ENCODE measurements at regions not wholly inside any gene's neighbourhood (a gene's known extent, or its start where the extent isn't known, plus 50 kb on each side); places are given as distances from the start of the nearest gene placed in this dataset.

DNA sequence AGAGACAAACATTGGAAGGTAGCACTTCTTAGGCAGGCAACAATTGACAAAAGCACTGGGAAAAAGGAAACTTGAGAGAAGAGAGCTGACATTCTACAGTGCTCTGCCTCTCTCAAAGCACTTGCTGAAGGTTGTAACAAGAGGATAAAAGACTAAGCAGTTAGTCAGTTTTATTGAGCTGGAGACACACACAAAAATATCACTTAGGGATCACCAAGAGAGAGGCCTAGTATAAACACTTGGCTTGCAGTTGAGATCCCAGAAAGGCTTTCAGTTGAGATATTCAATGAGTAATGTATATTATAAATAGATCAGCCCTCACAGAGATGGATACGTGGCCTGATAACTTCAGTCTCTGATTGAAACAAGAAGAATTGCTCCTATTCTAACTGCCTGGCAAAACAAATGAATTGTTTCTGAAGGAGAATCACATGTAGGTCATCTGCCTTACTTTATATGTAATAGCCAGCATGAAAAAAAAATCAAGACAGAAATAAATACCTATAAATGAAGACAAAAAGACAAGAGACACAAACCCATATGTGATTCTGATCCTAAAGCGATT, 747.2 kb upstream of the MAN1A1 start:
- Mint-ChIP-seq H3K9me3 (no peaks in the 10 kb centered on the region), H3K36me3 (ENCODE audit: low read depth) (no peaks in the 10 kb centered on the region), H3K4me1 (no peaks in the 10 kb centered on the region), H3K27ac (no peak overlapping the region), H3K27me3 (ENCODE audit: insufficient read depth) (no peaks in the 10 kb centered on the region), H3K4me3 (no peak overlapping the region)
- 94 to 100% methylated on average over 1 of the region's 2 CpGs for WGBS, 2 experiments (ENCODE audit: insufficient coverage in 1 of 2, insufficient read length in 1 of 2)
- TF ChIP-seq, protein P1, sequence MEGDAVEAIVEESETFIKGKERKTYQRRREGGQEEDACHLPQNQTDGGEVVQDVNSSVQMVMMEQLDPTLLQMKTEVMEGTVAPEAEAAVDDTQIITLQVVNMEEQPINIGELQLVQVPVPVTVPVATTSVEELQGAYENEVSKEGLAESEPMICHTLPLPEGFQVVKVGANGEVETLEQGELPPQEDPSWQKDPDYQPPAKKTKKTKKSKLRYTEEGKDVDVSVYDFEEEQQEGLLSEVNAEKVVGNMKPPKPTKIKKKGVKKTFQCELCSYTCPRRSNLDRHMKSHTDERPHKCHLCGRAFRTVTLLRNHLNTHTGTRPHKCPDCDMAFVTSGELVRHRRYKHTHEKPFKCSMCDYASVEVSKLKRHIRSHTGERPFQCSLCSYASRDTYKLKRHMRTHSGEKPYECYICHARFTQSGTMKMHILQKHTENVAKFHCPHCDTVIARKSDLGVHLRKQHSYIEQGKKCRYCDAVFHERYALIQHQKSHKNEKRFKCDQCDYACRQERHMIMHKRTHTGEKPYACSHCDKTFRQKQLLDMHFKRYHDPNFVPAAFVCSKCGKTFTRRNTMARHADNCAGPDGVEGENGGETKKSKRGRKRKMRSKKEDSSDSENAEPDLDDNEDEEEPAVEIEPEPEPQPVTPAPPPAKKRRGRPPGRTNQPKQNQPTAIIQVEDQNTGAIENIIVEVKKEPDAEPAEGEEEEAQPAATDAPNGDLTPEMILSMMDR (conservative IDR thresholded peaks at IDR 0.05) = no peak
- H3K27ac ChIP-seq (ENCODE audit: low read depth, low read length) = no peak overlapping the region
- DNase-seq = no peak
- H3K27me3 ChIP-seq (ENCODE audit: control insufficient read depth, insufficient read depth, low read length, poor library complexity, severe bottlenecking) = no peaks in the 10 kb centered on the region
- no peak overlapping the region for H3K9ac ChIP-seq (ENCODE audit: extremely low read depth, low read length, poor library complexity, severe bottlenecking)
- no peaks in the 10 kb centered on the region for H3K4me1 ChIP-seq (ENCODE audit: control insufficient read depth, insufficient read depth, low read length)
- no peak overlapping the region for H3K4me3 ChIP-seq (ENCODE audit: low read length)
- H3K9me3 ChIP-seq (ENCODE audit: control insufficient read depth, low read length) = no peaks in the 10 kb centered on the region
- H3K36me3 ChIP-seq (ENCODE audit: control insufficient read depth, insufficient read depth, low read length) = no peaks in the 10 kb centered on the region

DNA sequence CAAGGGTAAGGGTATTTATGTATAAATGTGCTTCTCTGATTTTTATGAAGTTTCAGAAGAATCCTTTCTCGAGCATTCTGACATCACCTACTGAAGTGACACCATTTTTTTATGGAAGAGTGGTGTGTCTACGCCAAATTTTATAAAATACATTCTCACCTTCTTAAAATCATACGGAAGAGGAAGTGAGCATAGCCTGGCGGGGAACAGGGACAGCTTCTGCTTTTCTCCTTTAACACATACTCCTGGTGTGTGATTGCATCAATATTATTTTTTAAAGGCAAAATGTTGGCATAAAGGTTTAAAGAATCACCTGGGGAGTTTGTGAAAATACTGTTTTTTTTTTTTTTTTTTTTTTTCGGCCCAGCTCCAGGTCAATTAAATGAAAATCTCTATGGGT, 733.6 kb upstream of the MAN1A1 start:
- Mint-ChIP-seq H3K27ac (no peak overlapping the region), H3K9me3 (no peaks in the 10 kb centered on the region), H3K27me3 (ENCODE audit: insufficient read depth) (no peaks in the 10 kb centered on the region), H3K4me1 (peaks cover 9% of the 10 kb centered on the region), H3K36me3 (ENCODE audit: low read depth) (no peaks in the 10 kb centered on the region), H3K4me3 (no peak overlapping the region)
- TF ChIP-seq, protein P1 (conservative IDR thresholded peaks at IDR 0.05) = no peak
- WGBS, 2 experiments (ENCODE audit: insufficient coverage in 1 of 2, insufficient read length in 1 of 2) = 81% methylated on average over 5 of the region's 5 CpGs; no CpG with 5 or more reads in 1 of the 2 experiments
- no peak overlapping the region for H3K27ac ChIP-seq (ENCODE audit: low read depth, low read length)
- no peak for DNase-seq
- H3K4me3 ChIP-seq (ENCODE audit: low read length) = no peak overlapping the region
- no peaks in the 10 kb centered on the region for H3K9me3 ChIP-seq (ENCODE audit: control insufficient read depth, low read length)
- no peaks in the 10 kb centered on the region for H3K27me3 ChIP-seq (ENCODE audit: control insufficient read depth, insufficient read depth, low read length, poor library complexity, severe bottlenecking)
- H3K36me3 ChIP-seq (ENCODE audit: control insufficient read depth, insufficient read depth, low read length) = no peaks in the 10 kb centered on the region
- H3K9ac ChIP-seq (ENCODE audit: extremely low read depth, low read length, poor library complexity, severe bottlenecking) = no peak overlapping the region
- no peaks in the 10 kb centered on the region for H3K4me1 ChIP-seq (ENCODE audit: control insufficient read depth, insufficient read depth, low read length)

DNA sequence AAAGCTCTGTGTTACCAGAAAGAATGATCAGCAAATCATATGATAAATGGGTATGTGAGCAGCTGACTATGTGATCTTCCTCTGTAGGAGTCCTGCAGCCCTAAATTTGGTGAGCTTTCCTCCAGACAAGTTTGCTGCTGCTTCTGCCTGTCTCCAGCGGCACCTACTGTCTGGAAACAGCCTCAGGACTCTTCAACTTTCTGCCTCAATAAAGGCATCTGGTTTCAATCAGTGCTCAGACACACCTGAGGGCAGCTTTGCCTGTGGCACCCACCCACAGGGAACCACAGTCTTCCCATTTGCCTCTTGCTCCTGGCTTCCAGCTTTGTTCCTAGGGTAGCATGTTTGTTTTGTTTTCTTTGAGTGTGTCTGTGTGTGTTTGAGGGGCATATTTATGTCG, 727.9 kb upstream of the MAN1A1 start:
- no peak overlapping the region for H3K9ac ChIP-seq (ENCODE audit: extremely low read depth, low read length, poor library complexity, severe bottlenecking)
- H3K4me1 ChIP-seq (ENCODE audit: control insufficient read depth, insufficient read depth, low read length) = no peaks in the 10 kb centered on the region
- Mint-ChIP-seq H3K36me3 (ENCODE audit: low read depth) (no peaks in the 10 kb centered on the region), H3K4me3 (no peak overlapping the region), H3K4me1 (no peaks in the 10 kb centered on the region), H3K27me3 (ENCODE audit: insufficient read depth) (no peaks in the 10 kb centered on the region), H3K9me3 (no peaks in the 10 kb centered on the region), H3K27ac (no peak overlapping the region)
- no peaks in the 10 kb centered on the region for H3K27me3 ChIP-seq (ENCODE audit: control insufficient read depth, insufficient read depth, low read length, poor library complexity, severe bottlenecking)
- H3K4me3 ChIP-seq (ENCODE audit: low read length) = no peak overlapping the region
- WGBS, 2 experiments (ENCODE audit: insufficient coverage in 1 of 2, insufficient read length in 1 of 2) = 29 to 75% methylated on average over 1 to 2 of the region's 2 CpGs
- no peaks in the 10 kb centered on the region for H3K36me3 ChIP-seq (ENCODE audit: control insufficient read depth, insufficient read depth, low read length)
- H3K27ac ChIP-seq (ENCODE audit: low read depth, low read length) = no peak overlapping the region
- DNase-seq = peak; percentile 75
- TF ChIP-seq, protein P1 (conservative IDR thresholded peaks at IDR 0.05) = peak; percentile 66
- H3K9me3 ChIP-seq (ENCODE audit: control insufficient read depth, low read length) = no peaks in the 10 kb centered on the region
